NCI-H345 treated with DMSO at 0.1 percent for 48 hours (cell line): ENCODE measurements at regions not wholly inside any gene's neighbourhood (a gene's known extent, or its start where the extent isn't known, plus 50 kb on each side); places are given as distances from the start of the nearest gene placed in this dataset.

Source experiments
- DNase-seq: peaks from one replicate; lab custom pipeline; 2025; ENCODE audit not compliant: unreplicated experiment; lab: John Stamatoyannopoulos, UW

DNA sequence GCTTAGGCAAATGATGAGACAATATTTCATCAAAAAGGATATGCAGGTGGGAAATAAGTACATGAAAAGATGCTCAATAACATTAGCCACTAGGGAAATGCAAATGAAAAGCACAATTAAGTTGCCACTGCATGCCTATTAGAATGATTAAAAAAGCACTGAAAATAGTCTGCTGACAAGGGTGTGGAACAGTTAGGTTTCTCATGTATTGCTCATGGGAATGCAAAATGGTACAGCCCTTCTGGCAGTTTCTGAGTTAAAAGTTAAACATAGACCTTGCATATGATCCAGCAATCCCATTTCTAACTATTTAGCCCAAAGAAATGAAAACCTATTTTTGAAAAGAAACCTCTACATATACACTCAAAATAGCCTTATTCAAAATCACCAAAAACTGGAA lies 393.0 kb downstream of the BMP4 start:
- no peak for DNase-seq

GRCh38 chr14:53553221-53553620 lies 400.1 kb upstream of the DDHD1 start:
- DNase-seq, result no peak

DNA sequence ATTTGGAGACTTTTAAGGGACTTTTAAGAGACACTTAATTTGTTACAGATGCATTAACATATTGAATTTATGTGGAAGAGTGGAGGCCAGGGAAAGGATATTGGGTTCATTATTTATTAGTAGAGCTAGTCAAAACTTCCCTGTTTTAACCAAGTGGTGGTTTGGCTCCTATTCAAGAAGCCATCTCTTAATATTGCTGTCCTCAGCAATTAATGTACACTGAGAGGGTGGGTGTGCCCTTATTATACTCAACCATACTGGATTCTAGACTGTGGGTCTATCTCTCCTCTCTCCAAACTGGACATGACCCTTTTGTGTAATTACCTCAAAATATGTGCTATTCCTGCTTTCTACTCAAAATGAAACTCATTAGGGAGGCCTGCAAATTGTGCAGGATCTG lies 398.7 kb upstream of the DDHD1 start:
- DNase-seq, result no peak

GRCh38 chr14:53550776-53551175 lies 397.7 kb upstream of the DDHD1 start:
- DNase-seq, result no peak

GRCh38 chr14:53549956-53550355 lies 396.8 kb upstream of the DDHD1 start:
- no peak for DNase-seq

- no peak for DNase-seq
These were observed 394.5 kb upstream of the DDHD1 start for GRCh38 chr14:53547593-53547992.

GRCh38 chr14:53545217-53545616 lies 392.1 kb upstream of the DDHD1 start:
- DNase-seq, result no peak

DNA sequence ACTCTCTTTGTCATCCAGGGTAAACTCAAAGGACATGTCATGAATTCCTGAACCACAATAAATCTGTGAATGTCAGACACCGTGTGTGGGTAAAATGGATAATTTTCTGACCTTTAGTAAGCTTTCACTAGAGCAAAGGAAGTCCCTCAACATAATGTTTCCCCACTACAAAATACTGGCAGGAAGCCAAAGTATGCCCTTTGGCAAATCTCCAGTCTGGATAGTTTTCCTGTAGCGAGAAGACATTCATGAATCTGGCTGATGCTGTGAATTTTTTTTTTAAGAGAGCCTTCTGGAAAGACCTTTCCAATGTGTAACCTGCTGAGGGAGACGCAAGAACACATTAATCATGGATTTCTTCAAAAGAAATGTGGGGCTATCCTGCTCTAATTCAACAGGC lies 389.6 kb upstream of the DDHD1 start:
- DNase-seq, result peak; percentile 79

- no peak for DNase-seq
These were observed 388.3 kb upstream of the DDHD1 start for GRCh38 chr14:53541411-53541810.

DNA sequence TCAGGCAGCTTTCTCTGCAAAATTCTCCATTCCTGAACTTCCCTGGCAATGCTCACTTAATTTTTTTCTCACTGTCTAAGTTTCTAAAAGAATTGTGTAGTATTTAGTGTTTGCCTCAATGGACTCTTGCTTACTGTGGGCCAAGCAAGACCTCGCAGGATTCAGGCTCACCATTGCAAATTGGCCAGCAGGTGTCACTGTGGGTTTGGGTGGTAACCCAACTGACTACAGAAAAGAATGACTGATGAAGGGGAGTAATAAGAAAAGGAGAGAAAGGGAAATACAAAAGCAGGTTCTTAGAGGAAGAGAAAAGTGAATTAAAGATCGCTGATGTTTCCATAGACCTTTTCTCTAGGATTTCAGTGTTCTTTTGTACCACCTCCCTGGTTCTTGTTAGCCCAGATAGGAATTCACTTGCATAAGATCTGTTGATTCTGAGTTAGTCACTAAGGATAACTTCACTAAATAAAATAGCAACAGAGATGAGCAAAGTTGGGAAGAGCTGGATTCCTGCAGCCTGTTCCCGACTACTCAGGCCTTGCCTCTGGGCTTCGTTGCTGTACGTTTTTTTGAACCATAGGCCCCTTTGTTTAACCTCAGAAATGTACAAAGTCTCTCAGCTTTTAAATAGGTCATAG lies 386.5 kb upstream of the DDHD1 start:
- peak; percentile 52 for DNase-seq

GRCh38 chr14:53538316-53538881 lies 385.3 kb upstream of the DDHD1 start:
- DNase-seq, result no peak

DNA sequence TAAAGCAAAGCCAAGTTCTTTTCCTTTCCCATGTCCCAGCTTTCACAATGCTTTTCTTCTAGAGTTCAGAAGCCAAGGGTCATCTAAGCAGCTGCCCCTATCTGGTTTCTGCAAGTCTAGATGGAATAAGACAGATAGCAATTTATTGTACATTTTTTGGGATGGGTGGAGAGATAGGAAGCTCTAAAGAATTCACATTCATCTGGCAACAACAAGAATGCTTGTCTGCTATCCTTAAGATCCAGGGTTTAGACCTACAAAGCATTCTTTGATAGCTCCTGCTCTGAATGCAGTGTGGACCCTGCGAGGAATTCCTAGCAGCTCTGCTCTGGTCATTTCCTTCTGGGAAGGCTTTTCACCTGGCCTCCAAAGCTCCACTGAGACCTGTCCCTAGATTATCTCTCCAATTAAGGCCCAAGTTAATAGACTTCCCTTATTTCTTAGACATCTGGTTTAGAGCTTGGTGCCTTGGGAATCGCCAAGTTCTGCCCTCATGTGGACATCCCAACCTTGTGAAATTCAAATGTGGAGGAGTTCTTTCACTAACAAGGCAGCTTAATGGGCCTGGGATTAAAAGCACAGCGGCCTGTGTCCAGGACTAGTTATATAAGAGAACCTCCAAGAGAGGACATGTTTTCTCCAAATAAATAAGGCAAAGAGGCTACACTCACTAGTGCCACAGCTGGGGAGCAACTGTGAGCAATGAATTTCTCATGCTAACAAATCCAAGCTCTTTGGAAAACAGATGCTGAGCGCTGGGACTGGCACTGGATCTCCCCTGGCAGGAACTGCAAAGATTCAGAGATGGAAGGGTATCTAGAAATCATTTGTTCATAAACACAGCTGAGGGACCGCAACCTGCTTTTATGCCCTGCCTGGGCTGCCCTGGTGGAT lies 384.5 kb upstream of the DDHD1 start:
- DNase-seq, result no peak

- DNase-seq, result no peak
These were observed 383.3 kb upstream of the DDHD1 start for GRCh38 chr14:53536446-53536845.

GRCh38 chr14:53534841-53535240 lies 381.7 kb upstream of the DDHD1 start:
- no peak for DNase-seq

DNA sequence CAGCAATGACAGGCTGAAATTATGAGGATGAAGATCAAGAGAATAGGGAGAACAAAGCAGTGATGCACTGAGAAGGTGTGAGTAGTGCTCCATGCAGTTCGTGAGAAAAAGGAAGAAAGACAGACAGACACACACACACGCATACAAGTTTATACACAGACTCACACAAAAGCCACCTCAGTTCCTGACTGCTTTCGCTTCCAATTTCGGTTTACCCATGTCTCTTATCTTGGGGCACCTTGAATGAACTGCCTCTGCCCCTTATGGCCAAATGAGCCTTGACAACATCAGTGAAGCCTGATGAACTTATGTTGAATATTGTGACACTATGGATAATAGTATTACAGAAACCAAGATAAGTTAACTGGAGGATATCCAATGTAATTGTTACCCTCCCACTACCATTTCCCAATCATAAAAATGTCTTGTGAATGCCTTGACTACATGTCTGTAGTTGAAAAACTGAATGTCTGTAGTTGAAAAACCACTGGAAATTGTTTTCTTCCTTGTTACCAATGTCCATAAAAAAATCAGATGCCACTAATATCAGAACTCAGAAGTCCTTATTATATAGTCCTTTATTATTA lies 380.4 kb upstream of the DDHD1 start:
- DNase-seq, result no peak

- no peak for DNase-seq
These were observed 379.7 kb upstream of the DDHD1 start for GRCh38 chr14:53532853-53533252.

DNA sequence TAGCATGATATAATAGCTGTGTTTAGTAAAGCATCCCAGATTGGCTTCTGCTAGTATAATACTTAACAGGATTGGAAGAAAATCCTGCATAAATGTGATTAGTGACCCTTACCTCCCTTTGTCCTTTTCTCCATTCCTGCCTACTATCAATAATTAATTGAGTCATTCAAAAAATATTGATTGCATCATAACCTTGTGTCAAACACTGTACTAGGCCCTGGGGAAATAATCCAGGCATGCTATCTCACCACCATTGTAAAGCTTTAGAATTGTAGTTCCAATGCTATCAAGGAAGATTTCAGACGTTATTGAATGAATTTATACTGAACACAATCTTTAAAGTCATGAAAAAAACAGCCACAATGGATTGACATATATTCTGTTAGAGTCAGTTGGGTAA lies 378.6 kb upstream of the DDHD1 start:
- no peak for DNase-seq

DNA sequence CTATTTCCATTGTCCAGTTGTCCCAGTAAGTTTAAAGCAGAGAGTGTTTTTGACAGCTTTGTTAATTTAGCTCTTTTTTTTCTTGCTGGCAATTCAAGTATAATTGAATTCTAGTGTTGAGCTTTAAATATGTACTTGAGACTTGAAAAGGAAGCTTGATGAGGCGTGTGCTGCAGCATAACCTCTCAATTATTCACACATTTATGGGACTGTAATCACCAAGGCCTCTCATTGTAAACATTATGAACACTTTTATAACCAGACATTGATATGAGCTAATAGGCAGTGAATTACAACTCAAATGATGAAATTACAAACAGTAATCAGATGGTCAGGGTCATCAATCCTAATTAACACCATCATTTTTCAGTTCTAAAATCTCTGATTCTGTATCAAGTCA lies 378.0 kb upstream of the DDHD1 start:
- DNase-seq, result no peak

- no peak for DNase-seq
These were observed 376.4 kb upstream of the DDHD1 start for GRCh38 chr14:53529519-53529918.

DNA sequence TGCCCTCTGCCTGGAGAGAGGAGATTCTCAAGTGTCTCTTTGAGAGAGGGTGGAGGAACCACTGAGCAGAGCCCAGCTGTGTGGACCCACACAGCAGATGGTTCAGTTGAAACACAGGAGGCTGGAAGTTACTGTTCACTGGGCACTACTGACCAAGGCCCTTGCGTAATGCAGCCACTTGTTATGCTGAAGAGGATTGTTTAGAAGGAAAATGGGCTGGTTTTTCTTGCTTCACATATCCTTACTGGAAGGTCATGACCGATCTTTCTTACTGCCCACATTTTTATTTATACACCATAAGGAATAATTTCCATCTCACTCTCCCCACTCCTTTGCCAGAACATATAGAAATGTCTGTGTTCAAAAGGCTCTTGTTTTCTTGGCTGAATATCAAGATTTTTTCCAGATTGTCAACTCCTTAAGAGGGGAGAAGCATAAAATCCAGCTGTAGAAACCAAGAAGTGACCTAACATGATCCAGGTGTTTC lies 375.1 kb upstream of the DDHD1 start:
- no peak for DNase-seq

GRCh38 chr14:53526200-53526599 lies 373.1 kb upstream of the DDHD1 start:
- DNase-seq, result no peak

DNA sequence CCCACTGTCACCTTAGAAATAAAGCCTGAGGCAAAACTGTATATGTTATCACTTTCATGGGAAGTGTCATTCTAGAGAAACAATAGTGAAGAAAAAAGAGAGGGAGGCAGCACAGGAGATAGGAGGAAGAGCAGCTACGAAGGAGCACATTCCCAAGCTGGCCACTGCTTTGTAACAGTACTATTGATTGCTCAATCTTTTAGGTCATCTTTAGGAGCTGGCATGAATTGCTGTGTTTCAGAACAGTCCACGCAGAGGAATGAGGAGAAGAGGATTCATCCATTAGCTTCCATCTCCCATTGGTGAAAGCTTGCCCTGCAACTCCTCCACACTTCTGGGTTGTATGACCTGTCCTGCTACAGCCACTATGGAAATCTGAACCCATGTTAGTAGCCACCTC lies 372.5 kb upstream of the DDHD1 start:
- DNase-seq, result no peak
